ENCODE measurements at regions not wholly inside any gene's neighbourhood (a gene's known extent, or its start where the extent isn't known, plus 50 kb on each side); places are given as distances from the start of the nearest gene placed in this dataset.

DNA sequence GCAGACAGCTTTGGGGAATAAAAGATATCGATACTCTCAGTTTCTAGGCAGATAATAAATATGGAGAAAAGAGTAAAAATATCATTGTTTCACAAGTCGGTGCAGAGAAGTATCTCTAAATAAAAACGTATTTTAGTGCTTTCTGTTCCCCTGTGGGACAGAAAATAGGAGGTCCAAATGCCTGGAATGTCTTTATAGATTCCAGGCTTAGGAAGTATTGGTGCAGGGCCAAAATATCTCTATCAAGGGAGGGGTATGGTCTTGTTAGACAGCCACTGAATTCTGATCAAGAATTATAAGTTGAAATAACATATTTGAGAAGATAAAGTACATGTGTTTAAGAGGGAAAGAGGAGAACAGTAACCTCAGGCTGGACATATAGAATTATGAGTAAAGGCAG is 596.4 kb downstream of the PCDH18 start:
- no peak for DNase-seq (ENCODE audit: low read depth)

GRCh38 chr4:136935305-136935704 is 597.0 kb downstream of the PCDH18 start:
- no peak overlapping the region for H3K4me3 ChIP-seq (ENCODE audit: low read length)
- DNase-seq (ENCODE audit: low read depth), result no peak
- TF ChIP-seq, protein P1, sequence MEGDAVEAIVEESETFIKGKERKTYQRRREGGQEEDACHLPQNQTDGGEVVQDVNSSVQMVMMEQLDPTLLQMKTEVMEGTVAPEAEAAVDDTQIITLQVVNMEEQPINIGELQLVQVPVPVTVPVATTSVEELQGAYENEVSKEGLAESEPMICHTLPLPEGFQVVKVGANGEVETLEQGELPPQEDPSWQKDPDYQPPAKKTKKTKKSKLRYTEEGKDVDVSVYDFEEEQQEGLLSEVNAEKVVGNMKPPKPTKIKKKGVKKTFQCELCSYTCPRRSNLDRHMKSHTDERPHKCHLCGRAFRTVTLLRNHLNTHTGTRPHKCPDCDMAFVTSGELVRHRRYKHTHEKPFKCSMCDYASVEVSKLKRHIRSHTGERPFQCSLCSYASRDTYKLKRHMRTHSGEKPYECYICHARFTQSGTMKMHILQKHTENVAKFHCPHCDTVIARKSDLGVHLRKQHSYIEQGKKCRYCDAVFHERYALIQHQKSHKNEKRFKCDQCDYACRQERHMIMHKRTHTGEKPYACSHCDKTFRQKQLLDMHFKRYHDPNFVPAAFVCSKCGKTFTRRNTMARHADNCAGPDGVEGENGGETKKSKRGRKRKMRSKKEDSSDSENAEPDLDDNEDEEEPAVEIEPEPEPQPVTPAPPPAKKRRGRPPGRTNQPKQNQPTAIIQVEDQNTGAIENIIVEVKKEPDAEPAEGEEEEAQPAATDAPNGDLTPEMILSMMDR (conservative IDR thresholded peaks at IDR 0.05; ENCODE audit: low read depth, low read length), result no peak

More for the DNA sequence above, 596.4 kb downstream of the PCDH18 start:
- no peak overlapping the region for H3K4me3 ChIP-seq (ENCODE audit: low read length)
- TF ChIP-seq, protein P1 (conservative IDR thresholded peaks at IDR 0.05; ENCODE audit: low read depth, low read length), result no peak

GRCh38 chr4:136934601-136935000 is 597.7 kb downstream of the PCDH18 start:
- H3K4me3 ChIP-seq (ENCODE audit: low read length), result no peak overlapping the region
- TF ChIP-seq, protein P1 (conservative IDR thresholded peaks at IDR 0.05; ENCODE audit: low read depth, low read length), result no peak
- DNase-seq (ENCODE audit: low read depth), result no peak

GRCh38 chr4:136931781-136932180 is 600.5 kb downstream of the PCDH18 start:
- TF ChIP-seq, protein P1 (conservative IDR thresholded peaks at IDR 0.05; ENCODE audit: low read depth, low read length), result no peak
- H3K4me3 ChIP-seq (ENCODE audit: low read length), result no peak overlapping the region
- no peak for DNase-seq (ENCODE audit: low read depth)

- TF ChIP-seq, protein P1 (conservative IDR thresholded peaks at IDR 0.05; ENCODE audit: low read depth, low read length), result no peak
- no peak overlapping the region for H3K4me3 ChIP-seq (ENCODE audit: low read length)
- no peak for DNase-seq (ENCODE audit: low read depth)
These were observed 603.3 kb downstream of the PCDH18 start for GRCh38 chr4:136928957-136929411.

GRCh38 chr4:136927172-136927571 is 605.1 kb downstream of the PCDH18 start:
- no peak overlapping the region for H3K4me3 ChIP-seq (ENCODE audit: low read length)
- DNase-seq (ENCODE audit: low read depth), result no peak

DNA sequence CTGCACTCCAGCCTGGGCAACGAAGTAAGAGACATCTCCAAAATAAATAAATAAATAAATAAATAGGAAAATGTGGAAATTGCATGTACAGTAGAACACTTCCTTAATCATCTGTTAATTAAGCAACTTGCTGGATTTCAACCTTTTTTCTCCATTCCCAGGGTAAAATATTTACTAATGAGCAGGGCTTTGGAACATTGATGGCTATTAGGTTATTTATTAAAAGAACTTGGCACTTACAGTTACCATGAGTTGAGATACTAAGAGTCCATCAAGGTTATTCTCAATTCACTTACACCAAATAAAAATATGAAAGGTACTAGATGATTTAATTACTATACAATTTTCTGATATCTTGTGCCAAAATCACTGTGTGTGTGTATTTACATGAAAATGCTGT is 607.1 kb downstream of the PCDH18 start:
- DNase-seq (ENCODE audit: low read depth), result no peak
- no peak overlapping the region for H3K4me3 ChIP-seq (ENCODE audit: low read length)
- TF ChIP-seq, protein P1 (conservative IDR thresholded peaks at IDR 0.05; ENCODE audit: low read depth, low read length), result no peak

More at GRCh38 chr4:136927172-136927571, 605.1 kb downstream of the PCDH18 start:
- TF ChIP-seq, protein P1 (conservative IDR thresholded peaks at IDR 0.05; ENCODE audit: low read depth, low read length), result no peak
